Hematopoietic multipotent progenitor cell treated with erythropoietin and hydrocortisone succinate and interleukin-3 and kit ligand, for 4 days (in vitro differentiated cells): ENCODE measurements at regions not wholly inside any gene's neighbourhood (a gene's known extent, or its start where the extent isn't known, plus 50 kb on each side); places are given as distances from the start of the nearest gene placed in this dataset.
"Not testable (repeated sequence)": the region's sequence is repeated elsewhere in the genome, so short reads cannot be mapped to it uniquely, and the experiment has no call there.

Source experiments
- DNase-seq: peaks from one replicate; pipeline ENCODE4 v3.0.0-alpha.2; 2015

GRCh38 chr3:22836131-22836530 lies 367.0 kb upstream of the UBE2E2 start:
- DNase-seq, result no peak

- DNase-seq, result no peak
These were observed 359.3 kb upstream of the UBE2E2 start for GRCh38 chr3:22843854-22844253.

GRCh38 chr3:22846566-22846965 lies 356.6 kb upstream of the UBE2E2 start:
- no peak for DNase-seq

DNA sequence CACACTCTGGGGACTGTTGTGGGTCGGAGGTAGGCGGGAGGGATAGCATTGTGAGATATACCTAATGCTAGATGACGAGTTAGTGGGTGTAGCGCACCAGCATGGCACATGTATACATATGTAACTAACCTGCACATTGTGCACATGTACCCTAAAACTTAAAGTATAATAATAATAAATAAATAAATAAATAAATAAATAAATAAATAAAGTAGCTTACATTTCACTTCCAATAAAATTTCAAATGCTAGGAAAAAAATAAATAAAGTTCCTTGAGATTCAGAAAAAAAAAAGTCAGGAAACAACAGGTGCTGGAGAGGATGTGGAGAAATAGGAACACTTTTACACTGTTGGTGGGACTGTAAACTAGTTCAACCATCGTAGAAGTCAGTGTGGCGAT lies 353.5 kb upstream of the UBE2E2 start:
- DNase-seq, result not testable (repeated sequence)

DNA sequence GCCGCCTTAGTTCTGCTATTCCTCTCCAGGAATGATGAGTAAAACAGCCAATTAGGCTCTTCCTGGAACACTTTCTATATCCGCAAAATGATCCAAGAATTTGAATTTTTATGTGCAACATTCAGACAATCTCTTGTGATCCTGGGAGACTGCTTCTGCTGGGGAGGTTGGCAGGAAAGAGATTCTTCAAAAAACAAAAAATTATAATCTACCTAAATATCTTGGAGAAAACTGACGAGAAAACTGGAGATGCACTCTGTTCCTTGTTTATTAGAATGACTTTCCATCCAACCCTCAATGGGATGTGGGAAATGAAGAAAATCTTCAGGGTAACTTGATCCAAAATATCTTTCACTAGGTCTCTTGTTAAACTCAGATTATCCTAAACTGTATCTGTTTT lies 346.3 kb upstream of the UBE2E2 start:
- DNase-seq, result no peak

DNA sequence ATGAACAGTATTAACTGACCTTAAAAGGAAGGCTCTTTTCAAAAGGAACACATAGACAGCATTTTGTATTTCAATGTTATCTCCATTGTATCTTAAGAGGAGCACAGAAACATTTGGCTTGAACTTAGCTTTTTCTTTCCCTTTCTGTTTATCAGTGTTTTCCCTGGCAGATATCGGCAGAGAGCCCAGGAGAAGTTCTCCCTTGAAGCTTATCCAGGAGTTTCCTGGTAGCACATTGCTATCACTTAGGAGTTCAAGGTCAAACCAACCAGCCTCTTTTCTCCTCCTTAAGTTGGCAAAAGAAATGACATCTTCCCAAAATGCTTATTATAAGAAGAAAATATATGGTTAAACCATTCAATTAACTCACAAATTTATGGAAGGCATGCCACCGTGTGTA lies 344.6 kb upstream of the UBE2E2 start:
- DNase-seq, result no peak

GRCh38 chr3:22859618-22860017 lies 343.5 kb upstream of the UBE2E2 start:
- no peak for DNase-seq

DNA sequence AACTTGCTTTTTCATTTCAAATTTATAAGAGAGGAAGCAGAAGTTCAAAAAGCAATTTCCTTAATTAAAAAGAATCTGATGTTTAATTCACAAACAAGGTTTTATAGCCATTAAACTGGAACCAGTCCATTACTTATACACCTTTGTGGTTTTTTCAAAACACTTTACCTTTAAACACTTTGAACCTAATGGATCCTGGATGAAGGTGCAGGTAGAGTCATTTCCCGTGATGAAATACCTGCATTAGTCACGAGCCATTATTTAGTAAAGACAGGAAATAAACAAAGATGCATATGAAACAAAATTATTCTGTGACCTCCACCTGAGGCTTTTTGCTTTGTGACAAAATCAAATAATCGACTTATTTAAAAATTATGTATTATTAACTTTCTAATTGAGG lies 341.7 kb upstream of the UBE2E2 start:
- DNase-seq, result no peak

- DNase-seq, result no peak
These were observed 341.0 kb upstream of the UBE2E2 start for GRCh38 chr3:22862111-22862510.

DNA sequence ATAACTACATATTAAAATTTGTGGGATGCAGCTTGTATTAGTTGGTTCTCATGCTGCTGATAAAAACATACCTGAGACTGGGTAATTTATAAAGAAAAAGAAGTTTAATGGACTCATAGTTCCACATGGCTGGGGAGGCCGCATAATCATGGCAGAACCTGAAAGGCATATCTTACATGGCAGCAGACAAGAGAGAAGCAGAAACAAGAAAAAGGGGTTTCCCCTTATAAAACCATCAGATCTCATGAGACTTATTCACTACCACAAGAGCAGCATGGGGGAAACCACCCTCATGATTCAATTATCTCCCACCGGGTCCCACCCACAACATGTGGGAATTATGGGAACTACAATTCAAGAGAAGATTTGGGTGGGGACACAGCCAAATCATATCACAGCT lies 320.3 kb upstream of the UBE2E2 start:
- not testable (repeated sequence) for DNase-seq

- no peak for DNase-seq
These were observed 318.1 kb upstream of the UBE2E2 start for GRCh38 chr3:22885039-22885438.

DNA sequence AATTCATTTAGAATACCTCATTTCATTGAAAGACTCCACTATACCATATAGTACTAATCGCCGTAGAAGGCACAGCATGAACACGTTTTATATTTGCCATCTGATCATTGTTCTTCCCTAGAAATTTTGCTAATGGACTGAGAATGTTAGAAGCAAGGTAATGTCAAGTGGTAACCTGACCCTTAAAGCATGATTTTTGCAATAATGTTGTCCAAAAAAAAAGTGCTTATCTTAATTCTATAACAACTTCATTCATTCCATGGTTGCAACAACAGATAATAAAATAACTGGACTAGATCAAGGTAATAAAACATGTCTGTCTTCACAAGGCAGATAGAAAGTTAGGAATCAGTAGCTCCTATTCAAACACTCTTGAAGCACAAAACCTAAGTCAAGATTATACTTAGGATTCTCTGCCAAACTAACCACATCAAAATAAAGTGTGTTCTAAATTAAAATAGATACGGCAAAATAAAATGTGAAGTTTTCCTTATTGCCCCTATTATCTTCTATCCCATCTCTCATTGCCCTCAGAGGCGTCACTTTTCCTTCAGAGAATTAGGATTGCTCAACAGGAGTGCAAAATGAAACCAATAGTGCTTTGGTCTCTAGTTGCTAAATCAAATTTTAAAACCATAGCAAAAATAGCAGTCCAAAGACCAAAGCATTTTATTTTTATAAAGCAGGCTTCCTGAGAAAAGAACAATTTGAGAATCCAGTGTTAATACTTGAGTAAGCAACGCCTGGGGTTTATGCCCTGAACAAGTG lies 317.4 kb upstream of the UBE2E2 start:
- DNase-seq, result no peak

DNA sequence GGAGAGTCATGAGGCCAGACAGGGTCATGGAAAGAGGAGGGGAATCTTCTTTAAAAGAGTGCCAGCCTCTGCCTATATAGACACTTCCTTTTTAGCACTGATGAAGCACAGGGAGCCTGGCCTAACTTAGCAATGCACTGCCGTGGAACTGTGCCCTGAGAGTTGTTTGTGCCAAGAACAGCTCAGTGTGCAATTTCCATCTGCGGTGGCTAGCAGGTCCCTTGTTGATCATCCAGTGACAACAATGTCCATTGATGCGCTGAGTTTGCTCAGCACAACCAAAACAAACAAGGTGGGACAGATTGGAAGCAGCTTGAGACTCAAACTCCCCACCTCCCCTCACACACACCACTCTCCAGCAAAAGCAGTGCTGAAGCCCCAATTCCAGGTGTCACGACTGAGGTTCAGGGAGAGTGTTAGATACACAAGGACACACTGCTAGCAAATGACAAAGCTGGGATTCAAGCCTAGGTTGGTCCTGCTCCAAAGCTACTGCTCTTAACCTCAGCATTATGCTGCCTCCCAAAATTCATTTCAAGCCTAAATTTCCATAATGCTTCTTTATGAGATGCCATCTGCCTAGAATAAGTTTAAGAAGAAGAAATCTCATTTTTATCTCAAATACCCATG lies 316.6 kb upstream of the UBE2E2 start:
- DNase-seq, result no peak

GRCh38 chr3:22887664-22888291 lies 315.3 kb upstream of the UBE2E2 start:
- peak; percentile 78 for DNase-seq

DNA sequence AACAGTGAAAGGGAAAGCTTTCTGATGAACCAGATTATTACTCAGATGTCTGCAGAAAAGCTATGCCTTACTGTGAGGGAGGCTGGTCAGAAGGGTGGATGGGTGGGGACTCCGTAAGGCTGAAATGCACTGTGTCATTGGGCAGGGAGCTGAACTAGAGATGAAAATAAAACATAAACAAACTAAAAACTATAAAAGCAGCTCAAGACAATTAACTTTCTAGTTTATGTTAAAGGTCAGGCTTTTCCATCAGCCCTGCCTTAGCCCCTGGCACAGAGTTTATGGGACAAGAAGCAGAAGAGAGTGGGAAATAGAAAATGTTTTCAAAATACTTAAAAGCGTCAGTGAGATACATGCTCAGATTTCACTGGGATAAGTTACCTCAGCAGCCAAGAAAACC lies 310.0 kb upstream of the UBE2E2 start:
- no peak for DNase-seq

GRCh38 chr3:22893644-22894325 lies 309.3 kb upstream of the UBE2E2 start:
- no peak for DNase-seq

DNA sequence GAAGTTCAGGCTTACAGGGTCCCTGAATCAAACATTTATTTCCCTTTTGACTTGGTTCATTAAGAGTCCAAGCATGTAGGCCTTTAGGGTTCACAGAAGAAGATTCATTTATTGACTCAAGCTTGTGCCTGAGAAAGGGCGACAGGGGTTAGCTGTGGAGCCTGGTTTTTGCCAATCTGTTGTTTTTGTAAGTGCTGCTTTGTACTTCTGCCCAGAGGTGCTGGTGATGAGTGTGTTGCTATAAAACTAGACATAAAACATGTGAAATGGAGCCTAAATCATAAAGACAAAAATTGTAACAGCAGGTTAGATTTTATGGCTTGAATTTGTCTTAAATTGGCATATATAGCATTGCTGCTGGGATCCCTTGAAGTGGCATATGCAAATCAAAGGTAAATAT lies 308.3 kb upstream of the UBE2E2 start:
- no peak for DNase-seq

GRCh38 chr3:22895671-22896070 lies 307.5 kb upstream of the UBE2E2 start:
- no peak for DNase-seq

GRCh38 chr3:22898558-22898957 lies 304.6 kb upstream of the UBE2E2 start:
- no peak for DNase-seq

DNA sequence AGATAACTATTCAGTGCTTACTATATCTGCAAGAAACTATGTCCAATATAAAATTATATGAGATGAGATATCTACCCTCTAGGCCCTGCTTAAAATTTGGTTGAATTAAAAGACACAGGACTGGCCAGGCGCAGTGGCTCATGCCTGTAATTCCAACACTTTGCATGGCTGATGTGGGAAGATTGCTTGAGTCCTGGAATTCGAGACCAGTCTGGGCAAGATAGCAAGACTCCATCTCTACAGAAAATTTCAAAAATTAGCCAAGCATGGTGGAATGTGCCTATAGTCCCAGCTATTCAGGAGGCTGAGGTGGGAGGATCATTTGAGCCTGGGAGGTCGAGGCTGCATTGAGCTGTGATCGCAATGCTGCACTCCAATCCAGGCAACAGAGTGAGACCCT lies 303.7 kb upstream of the UBE2E2 start:
- DNase-seq, result no peak

DNA sequence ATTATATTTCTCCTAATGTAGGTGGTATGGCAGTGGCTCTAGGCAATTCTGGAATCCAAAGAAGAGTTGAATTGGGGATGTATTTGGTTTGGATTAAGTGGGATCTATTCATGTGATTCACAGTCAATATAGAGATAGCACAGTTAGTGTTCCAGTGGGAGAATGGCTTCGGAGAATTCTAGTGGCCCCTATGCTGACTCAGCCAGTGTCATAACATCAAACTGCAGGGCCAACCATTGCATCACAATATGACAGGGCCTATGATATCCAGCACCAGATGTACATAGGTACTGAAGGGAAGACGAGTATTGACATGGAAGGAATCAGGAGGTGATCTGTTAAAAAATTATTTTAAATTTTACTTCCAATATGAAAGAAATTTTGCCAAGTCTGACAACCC lies 302.8 kb upstream of the UBE2E2 start:
- no peak for DNase-seq

- no peak for DNase-seq
These were observed 301.4 kb upstream of the UBE2E2 start for GRCh38 chr3:22901684-22902083.

GRCh38 chr3:22907161-22907780 lies 295.9 kb upstream of the UBE2E2 start:
- DNase-seq, result no peak
